ENCODE measurements at regions not wholly inside any gene's neighbourhood (a gene's known extent, or its start where the extent isn't known, plus 50 kb on each side); places are given as distances from the start of the nearest gene placed in this dataset.

DNA sequence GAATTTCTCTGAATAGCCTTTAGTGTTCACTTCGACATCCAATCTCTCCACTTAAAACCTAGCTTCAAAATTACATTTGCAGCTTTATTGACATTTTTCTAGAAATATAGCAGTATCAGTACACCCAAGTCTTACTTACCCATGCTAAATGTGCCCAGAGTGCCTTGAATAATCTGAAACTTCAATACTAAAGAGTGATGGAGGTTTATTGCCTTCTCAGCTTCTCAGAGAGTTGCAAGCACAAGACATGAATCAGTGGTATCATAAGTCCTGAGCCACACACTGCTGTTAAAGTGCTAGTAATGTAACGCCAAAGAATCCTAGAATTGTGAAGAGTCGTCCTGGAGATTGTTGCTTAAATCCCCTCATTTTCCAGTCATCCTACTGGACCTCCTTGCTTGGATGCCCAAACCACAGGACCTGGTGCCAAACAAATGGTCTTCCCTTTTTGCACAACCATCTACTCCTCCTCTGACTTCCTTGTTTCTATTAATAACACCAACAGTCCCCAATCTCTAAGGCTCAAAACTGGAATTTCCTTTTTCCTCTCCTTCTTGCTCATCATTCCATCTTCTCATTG, 83.2 kb upstream of the SPATS2L start:
- Mint-ChIP-seq H3K4me1 (ENCODE audit: low read depth) (no peaks in the 10 kb centered on the region), H3K27me3 (peaks cover 4% of the 10 kb centered on the region), H3K4me3 (no peak overlapping the region), H3K27ac (no peak overlapping the region), H3K9me3 (no peaks in the 10 kb centered on the region), H3K36me3 (ENCODE audit: low read depth) (no peaks in the 10 kb centered on the region)
- H3K4me3 ChIP-seq (ENCODE audit: low read length): no peak overlapping the region
- H3K27ac ChIP-seq (ENCODE audit: low read depth in 1 of 2, low read length in 2 of 2): no peak overlapping the region
- ATAC-seq (ENCODE audit: poor library complexity) (no peak), DNase-seq (no peak)
- intact Hi-C loops (cut with DNase I, micrococcal nuclease): no loop called here
- no peaks in the 10 kb centered on the region for H3K36me3 ChIP-seq (ENCODE audit: insufficient read depth, low read length)
- POLR2A ChIA-PET: no interaction called here
- H3K9me3 ChIP-seq (ENCODE audit: control insufficient read depth in 1 of 2, insufficient read depth in 1 of 2, low read length in 2 of 2): no peaks in the 10 kb centered on the region
- H3K27me3 ChIP-seq (ENCODE audit: control insufficient read depth in 1 of 2, insufficient read depth in 2 of 2, low read length in 2 of 2): no peaks in the 10 kb centered on the region
- CTCF ChIA-PET: no interaction called here
- TF ChIP-seq, protein P1, sequence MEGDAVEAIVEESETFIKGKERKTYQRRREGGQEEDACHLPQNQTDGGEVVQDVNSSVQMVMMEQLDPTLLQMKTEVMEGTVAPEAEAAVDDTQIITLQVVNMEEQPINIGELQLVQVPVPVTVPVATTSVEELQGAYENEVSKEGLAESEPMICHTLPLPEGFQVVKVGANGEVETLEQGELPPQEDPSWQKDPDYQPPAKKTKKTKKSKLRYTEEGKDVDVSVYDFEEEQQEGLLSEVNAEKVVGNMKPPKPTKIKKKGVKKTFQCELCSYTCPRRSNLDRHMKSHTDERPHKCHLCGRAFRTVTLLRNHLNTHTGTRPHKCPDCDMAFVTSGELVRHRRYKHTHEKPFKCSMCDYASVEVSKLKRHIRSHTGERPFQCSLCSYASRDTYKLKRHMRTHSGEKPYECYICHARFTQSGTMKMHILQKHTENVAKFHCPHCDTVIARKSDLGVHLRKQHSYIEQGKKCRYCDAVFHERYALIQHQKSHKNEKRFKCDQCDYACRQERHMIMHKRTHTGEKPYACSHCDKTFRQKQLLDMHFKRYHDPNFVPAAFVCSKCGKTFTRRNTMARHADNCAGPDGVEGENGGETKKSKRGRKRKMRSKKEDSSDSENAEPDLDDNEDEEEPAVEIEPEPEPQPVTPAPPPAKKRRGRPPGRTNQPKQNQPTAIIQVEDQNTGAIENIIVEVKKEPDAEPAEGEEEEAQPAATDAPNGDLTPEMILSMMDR (IDR thresholded peaks at IDR 0.05): no peak
- H3K4me1 ChIP-seq (ENCODE audit: insufficient read depth, low read length): no peaks in the 10 kb centered on the region

DNA sequence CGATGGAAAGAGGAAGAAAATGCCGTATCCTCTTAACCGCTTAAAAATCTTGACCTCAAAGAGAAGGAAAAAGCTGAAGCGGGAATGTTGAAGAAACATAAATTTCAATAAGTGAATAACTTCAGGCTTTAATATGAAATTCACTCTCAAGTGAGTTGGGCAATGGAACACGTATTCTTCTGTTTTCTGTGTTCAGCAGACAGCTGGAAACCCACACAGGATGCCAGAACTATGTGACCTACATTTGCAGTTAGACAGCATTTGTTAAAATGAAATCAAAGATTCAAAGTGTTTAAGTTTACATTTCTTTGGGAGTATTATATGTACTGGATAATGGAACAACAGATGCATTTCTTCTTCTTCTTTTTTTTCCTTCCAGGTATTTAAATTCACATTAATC, 80.5 kb upstream of the SPATS2L start:
- H3K4me1 Mint-ChIP-seq (ENCODE audit: low read depth): no peaks in the 10 kb centered on the region
- Histone ChIP-seq H3K27me3 (ENCODE audit: control insufficient read depth in 1 of 2, insufficient read depth in 2 of 2, low read length in 2 of 2) (no peaks in the 10 kb centered on the region), H3K36me3 (ENCODE audit: insufficient read depth, low read length) (no peaks in the 10 kb centered on the region), H3K4me3 (ENCODE audit: low read length) (no peak overlapping the region), H3K9me3 (ENCODE audit: control insufficient read depth in 1 of 2, insufficient read depth in 1 of 2, low read length in 2 of 2) (no peaks in the 10 kb centered on the region), H3K27ac (ENCODE audit: low read depth in 1 of 2, low read length in 2 of 2) (no peak overlapping the region), H3K4me1 (ENCODE audit: insufficient read depth, low read length) (no peaks in the 10 kb centered on the region)
- TF ChIP-seq, protein P1 (IDR thresholded peaks at IDR 0.05): no peak
- no peaks in the 10 kb centered on the region for H3K36me3 Mint-ChIP-seq (ENCODE audit: low read depth)
- POLR2A ChIA-PET: interaction anchor here (0.5 kb wide), 1 partner anchor 297 kb away, joined by 3 read pairs; no protein-coding TSS in a partner anchor
- CTCF ChIA-PET: no interaction called here
- H3K27me3 Mint-ChIP-seq: peaks cover 9% of the 10 kb centered on the region
- no peak overlapping the region for H3K4me3 Mint-ChIP-seq
- H3K27ac Mint-ChIP-seq: no peak overlapping the region
- no peaks in the 10 kb centered on the region for H3K9me3 Mint-ChIP-seq
- ATAC-seq (ENCODE audit: poor library complexity) (no peak), DNase-seq (peak in 1 of 14 experiments; percentile 1)
- intact Hi-C loops (cut with DNase I, micrococcal nuclease): no loop called here

DNA sequence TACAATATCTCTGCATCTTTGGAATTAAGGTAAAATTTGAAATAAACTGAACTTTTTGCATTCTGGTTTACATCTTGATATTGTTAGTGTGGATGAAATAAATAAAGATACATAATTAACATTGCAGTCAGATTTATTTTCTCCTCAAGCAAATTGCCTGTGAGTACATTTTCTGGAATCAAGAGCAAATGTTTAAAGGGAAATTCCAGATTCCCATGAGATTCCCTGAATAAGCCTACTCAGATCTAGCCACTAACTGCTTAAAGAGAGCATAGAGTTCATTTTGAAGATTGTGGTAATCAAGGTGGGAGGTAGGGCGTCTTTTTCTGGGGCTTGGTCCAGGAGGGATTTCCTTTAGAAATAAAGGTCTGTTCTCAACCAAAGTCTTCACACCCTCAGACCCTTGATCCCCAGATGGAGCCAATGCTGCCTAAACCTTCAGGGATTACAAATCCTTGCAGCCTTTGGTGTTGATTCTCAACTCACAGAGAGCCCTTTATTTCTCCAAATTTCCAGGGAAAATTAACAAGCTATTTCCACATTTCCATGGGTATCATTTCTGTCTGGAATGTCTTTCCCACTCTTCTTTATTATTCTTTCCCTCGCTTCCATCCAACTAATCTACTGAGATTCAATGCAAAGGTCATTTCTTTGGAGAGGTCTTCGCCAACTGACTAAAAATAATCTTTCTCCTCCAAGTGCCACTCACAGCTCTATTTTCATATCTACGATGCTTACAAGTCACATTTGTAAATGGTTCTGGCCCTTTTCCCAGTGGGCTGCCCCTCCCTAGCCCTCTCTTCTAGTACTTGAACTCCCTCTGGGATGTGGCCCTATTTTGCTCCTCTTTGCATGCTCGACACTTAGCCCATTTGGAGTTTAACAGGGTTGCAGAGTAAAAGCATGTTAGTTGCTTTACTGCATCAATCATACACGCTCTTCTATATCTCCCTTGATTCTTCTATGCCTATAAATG, 79.8 kb upstream of the SPATS2L start:
- Histone ChIP-seq H3K36me3 (ENCODE audit: insufficient read depth, low read length) (no peaks in the 10 kb centered on the region), H3K4me3 (ENCODE audit: low read length) (no peak overlapping the region), H3K27me3 (ENCODE audit: control insufficient read depth in 1 of 2, insufficient read depth in 2 of 2, low read length in 2 of 2) (no peaks in the 10 kb centered on the region), H3K27ac (ENCODE audit: low read depth in 1 of 2, low read length in 2 of 2) (no peak overlapping the region), H3K9me3 (ENCODE audit: control insufficient read depth in 1 of 2, insufficient read depth in 1 of 2, low read length in 2 of 2) (no peaks in the 10 kb centered on the region), H3K4me1 (ENCODE audit: insufficient read depth, low read length) (no peaks in the 10 kb centered on the region)
- ATAC-seq (ENCODE audit: poor library complexity) (no peak), DNase-seq (no peak)
- Mint-ChIP-seq H3K36me3 (ENCODE audit: low read depth) (no peaks in the 10 kb centered on the region), H3K27me3 (peaks cover 13% of the 10 kb centered on the region), H3K4me3 (no peak overlapping the region), H3K27ac (no peak overlapping the region), H3K9me3 (no peaks in the 10 kb centered on the region), H3K4me1 (ENCODE audit: low read depth) (no peaks in the 10 kb centered on the region)
- ChIA-PET CTCF (no interaction called here), POLR2A (interaction anchor here (0.5 kb wide), 1 partner anchor 298 kb away, joined by 3 read pairs; no protein-coding TSS in a partner anchor)
- intact Hi-C loops (cut with DNase I, micrococcal nuclease): no loop called here
- TF ChIP-seq, protein P1 (IDR thresholded peaks at IDR 0.05): no peak

Data from CD4-positive, alpha-beta T cell (primary cell).